ENCODE measurements at regions not wholly inside any gene's neighbourhood (a gene's known extent, or its start where the extent isn't known, plus 50 kb on each side); places are given as distances from the start of the nearest gene placed in this dataset.

DNA sequence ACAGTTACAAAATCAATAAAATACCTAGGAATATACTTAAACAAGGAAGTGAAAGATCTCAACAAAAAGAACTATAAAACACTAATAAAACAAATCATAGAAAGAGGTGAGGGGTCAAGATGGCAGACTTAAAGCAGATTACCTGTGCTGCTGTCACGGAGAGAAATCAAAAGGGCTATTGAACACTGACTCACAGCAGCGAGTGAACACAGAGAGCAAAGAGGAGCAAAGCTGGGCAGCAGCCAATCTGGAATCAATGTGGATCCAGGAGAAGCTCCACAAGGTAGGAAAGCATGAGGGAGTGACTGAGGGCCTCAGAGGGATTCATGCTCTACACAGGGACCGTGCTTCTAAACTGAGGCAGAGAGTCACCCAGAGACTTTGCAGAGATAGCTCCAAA, 562.0 kb upstream of the SEMA3D start:
- TF ChIP-seq POLR2A (IDR thresholded peaks at IDR 0.05): no peak
- no peak for TF ChIP-seq POLR2AphosphoS5 (IDR thresholded peaks at IDR 0.05)
- TF ChIP-seq, protein P1, sequence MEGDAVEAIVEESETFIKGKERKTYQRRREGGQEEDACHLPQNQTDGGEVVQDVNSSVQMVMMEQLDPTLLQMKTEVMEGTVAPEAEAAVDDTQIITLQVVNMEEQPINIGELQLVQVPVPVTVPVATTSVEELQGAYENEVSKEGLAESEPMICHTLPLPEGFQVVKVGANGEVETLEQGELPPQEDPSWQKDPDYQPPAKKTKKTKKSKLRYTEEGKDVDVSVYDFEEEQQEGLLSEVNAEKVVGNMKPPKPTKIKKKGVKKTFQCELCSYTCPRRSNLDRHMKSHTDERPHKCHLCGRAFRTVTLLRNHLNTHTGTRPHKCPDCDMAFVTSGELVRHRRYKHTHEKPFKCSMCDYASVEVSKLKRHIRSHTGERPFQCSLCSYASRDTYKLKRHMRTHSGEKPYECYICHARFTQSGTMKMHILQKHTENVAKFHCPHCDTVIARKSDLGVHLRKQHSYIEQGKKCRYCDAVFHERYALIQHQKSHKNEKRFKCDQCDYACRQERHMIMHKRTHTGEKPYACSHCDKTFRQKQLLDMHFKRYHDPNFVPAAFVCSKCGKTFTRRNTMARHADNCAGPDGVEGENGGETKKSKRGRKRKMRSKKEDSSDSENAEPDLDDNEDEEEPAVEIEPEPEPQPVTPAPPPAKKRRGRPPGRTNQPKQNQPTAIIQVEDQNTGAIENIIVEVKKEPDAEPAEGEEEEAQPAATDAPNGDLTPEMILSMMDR (IDR thresholded peaks at IDR 0.05 in 8 of 11, conservative IDR thresholded peaks at IDR 0.05 in 3 of 11): no peak

Data from spleen (tissue), 7 donors.